MCF 10A (cell line): ENCODE measurements at regions not wholly inside any gene's neighbourhood (a gene's known extent, or its start where the extent isn't known, plus 50 kb on each side); places are given as distances from the start of the nearest gene placed in this dataset.

Experiments used
- BruUV-seq: library from RNA; stranded (reverse); fragments of 400-500 nt; replicated peaks from 2 replicates; lab custom pipeline; 2021; lab: Mats Ljungman, UMichigan
- CTCF ChIA-PET: fragments of 300-600 bp; sonication (Branson Sonifier 250); formaldehyde crosslinking; extraction: SDS; loops from one replicate; lab custom pipeline; 2021; ENCODE audit warnings: antibody characterized with exemption, inconsistent platforms; lab: Yijun Ruan, JAX
- POLR2A ChIA-PET: fragments of 300-600, 350-650 bp; sonication (Branson Sonifier 250); formaldehyde crosslinking; extraction: SDS; loops from one replicate; lab custom pipeline; 2020; ENCODE audit warnings: antibody characterized with exemption, inconsistent platforms; lab: Yijun Ruan, JAX
- DNase-seq: peaks from one replicate; pipeline ENCODE4 v3.0.0-alpha.2; 2018; ENCODE audit not compliant: unreplicated experiment
- H3K27ac Mint-ChIP-seq: one replicate; pipeline ENCODE4 v1.8.0; 2022; ENCODE audit warnings: mild to moderate bottlenecking, low read depth, mixed read lengths; ENCODE audit not compliant: unreplicated experiment
- H3K27me3 Mint-ChIP-seq: one replicate; pipeline ENCODE4 v1.8.0; 2022; ENCODE audit warnings: mixed read lengths; ENCODE audit not compliant: insufficient read depth, unreplicated experiment
- H3K36me3 Mint-ChIP-seq: one replicate; pipeline ENCODE4 v1.8.0; 2022; ENCODE audit warnings: mild to moderate bottlenecking, moderate library complexity, mixed read lengths; ENCODE audit not compliant: insufficient read depth, unreplicated experiment
- H3K4me1 Mint-ChIP-seq: one replicate; pipeline ENCODE4 v1.8.0; 2022; ENCODE audit warnings: mixed read lengths; ENCODE audit not compliant: insufficient read depth, unreplicated experiment
- H3K4me3 Mint-ChIP-seq: one replicate; pipeline ENCODE4 v1.8.0; 2022; ENCODE audit warnings: mild to moderate bottlenecking, moderate library complexity, mixed read lengths; ENCODE audit not compliant: unreplicated experiment
- H3K9me3 Mint-ChIP-seq: one replicate; pipeline ENCODE4 v1.8.0; 2022; ENCODE audit warnings: mixed read lengths; ENCODE audit not compliant: unreplicated experiment
- intact Hi-C: fragments of 100-400 bp; cut with micrococcal nuclease; formaldehyde crosslinking; loops from 2 replicates; pipeline ENCODE4 v1.14.1; 2022
- TF ChIP-seq, protein P1 (sequence below): fragments of 200-600 bp; IDR thresholded peaks from one replicate; pipeline ENCODE4 v1.8.0; 2022; ENCODE audit warnings: antibody characterized with exemption, mild to moderate bottlenecking; ENCODE audit not compliant: unreplicated experiment

DNA sequence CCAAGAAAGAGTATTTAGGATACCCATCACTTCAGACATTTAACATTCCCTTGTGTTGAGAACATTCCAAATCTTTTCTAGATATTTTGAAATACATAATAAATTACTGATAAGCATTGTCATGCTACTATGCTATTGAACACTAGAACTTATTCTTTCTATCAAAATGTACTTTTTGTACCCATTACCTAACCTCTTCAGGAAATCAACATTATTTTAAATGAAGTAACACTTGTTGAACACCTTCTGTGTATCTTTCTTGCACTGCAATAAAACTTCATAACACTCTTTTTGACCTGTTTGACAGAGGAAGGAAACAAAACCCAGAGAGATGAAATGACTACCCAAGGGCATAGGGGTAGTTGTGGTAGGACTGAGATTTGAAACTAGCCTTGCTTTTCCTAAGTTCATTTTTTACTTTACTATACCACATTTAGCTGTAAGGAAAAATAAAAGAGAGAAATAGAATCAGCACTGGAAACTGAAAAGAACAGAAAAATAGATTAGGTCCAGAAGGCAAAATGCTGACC, 99.4 kb downstream of the UCHL5 start:
- ChIA-PET POLR2A (interaction anchor here (1.2 kb wide), 1 partner anchor 15 kb away, joined by 3 read pairs; no protein-coding TSS in a partner anchor), CTCF (no interaction called here)
- H3K36me3 Mint-ChIP-seq: peaks cover 6% of the 10 kb centered on the region
- no peak overlapping the region for H3K27ac Mint-ChIP-seq
- no TSS peak for BruUV-seq
- TF ChIP-seq, protein P1, sequence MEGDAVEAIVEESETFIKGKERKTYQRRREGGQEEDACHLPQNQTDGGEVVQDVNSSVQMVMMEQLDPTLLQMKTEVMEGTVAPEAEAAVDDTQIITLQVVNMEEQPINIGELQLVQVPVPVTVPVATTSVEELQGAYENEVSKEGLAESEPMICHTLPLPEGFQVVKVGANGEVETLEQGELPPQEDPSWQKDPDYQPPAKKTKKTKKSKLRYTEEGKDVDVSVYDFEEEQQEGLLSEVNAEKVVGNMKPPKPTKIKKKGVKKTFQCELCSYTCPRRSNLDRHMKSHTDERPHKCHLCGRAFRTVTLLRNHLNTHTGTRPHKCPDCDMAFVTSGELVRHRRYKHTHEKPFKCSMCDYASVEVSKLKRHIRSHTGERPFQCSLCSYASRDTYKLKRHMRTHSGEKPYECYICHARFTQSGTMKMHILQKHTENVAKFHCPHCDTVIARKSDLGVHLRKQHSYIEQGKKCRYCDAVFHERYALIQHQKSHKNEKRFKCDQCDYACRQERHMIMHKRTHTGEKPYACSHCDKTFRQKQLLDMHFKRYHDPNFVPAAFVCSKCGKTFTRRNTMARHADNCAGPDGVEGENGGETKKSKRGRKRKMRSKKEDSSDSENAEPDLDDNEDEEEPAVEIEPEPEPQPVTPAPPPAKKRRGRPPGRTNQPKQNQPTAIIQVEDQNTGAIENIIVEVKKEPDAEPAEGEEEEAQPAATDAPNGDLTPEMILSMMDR: no peak
- intact Hi-C loops: no loop called here
- H3K4me1 Mint-ChIP-seq: peaks cover 6% of the 10 kb centered on the region
- no peaks in the 10 kb centered on the region for H3K27me3 Mint-ChIP-seq
- no peak for DNase-seq
- no peak overlapping the region for H3K4me3 Mint-ChIP-seq
- no peaks in the 10 kb centered on the region for H3K9me3 Mint-ChIP-seq
